HG02571 (cell line): ENCODE measurements at regions not wholly inside any gene's neighbourhood (a gene's known extent, or its start where the extent isn't known, plus 50 kb on each side); places are given as distances from the start of the nearest gene placed in this dataset.
"Not testable (repeated sequence)": the region's sequence is repeated elsewhere in the genome, so short reads cannot be mapped to it uniquely, and the experiment has no call there.

Source experiments
- ATAC-seq: cut with Tn5 transposase; IDR thresholded peaks from one replicate; pipeline ENCODE4 v1.9.1; 2021; ENCODE audit warnings: mild to moderate bottlenecking, moderate library complexity; ENCODE audit not compliant: unreplicated experiment

DNA sequence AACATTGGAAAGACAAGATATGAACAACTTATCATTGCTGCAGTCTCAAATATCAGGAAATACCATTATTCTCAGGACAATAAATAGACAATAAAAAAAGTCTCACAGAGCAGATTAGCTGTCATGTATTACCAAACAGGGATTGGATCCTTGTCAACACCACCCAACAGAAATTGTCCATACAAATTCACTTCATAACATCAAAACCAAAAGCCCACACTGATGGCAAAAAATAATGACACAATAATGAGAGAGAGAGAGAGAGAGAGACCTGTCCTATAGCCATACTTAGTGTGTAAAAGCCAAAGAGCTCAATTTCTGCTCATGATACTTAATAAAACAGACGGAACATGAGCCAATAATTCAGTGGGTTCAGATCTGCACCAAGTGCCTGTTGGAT, 96.5 kb downstream of the PPIAL4G start:
- no peak for ATAC-seq

DNA sequence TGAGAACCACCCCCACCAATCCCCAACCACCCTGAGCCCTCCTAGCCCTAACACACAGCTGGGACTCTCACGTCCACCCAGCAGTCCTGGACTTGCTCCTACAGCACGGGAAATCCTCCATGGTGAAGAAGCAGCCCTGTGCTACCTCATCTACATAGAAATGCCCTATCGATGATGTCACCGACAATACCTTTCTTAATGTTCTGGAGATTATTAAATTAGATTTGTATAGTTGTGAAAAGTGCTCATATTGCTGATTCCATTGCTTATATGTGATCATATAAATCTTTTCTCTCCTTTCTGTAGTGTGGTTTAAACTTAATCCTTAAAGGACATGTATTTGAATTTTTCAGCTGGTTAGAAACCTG, 97.1 kb downstream of the PPIAL4G start:
- ATAC-seq = not testable (repeated sequence)

DNA sequence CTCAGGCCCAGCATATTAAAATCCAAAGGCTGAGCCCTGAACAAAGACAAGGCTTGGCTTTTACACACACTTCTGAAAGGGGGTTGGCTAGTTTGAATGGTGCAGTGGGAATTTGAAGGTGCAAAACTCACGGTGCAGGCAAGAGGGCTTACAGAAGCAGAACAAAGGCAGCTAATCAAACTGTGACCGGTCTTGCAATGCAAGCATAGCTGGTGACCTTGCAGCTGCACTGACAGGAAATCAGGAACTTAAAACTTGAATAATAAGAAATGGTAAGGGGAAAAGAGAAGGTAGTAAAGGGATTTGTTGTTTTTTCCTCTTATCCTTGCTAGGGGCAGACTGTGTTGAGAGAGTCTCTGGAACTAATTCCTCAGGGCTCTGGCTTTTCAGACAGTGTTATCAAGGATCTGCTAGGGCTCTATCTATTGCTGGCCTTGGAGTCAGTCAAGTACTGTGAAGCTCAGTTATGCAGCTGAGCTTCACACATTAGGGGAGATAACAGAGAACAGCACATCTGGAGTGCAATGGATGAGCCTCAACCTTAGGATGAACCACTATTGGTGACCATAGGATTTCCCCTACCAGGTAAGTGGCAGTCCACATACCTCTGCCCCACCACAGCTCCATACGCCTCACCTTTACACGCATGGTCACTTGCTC, 97.6 kb downstream of the PPIAL4G start:
- no peak for ATAC-seq

DNA sequence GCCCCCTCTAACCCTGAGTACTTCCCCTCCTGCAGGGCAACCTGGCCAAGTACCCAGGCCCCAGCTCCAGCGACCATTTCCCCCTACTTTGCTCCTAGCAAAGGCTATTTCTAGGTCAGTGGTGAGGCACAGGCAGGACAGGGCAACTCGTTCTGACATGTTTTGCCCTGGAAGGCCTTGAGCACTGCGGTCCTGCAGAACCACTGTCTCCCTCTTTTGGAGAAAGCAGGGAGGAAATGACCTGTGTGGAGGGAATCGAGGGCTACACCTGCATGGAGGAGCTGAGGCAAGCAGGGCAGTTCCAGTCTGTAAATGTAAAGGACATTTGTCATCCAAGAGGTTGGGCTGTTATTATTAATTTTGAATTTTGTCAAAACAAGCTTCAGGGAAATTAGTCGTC, 99.1 kb downstream of the PPIAL4G start:
- ATAC-seq = no peak

DNA sequence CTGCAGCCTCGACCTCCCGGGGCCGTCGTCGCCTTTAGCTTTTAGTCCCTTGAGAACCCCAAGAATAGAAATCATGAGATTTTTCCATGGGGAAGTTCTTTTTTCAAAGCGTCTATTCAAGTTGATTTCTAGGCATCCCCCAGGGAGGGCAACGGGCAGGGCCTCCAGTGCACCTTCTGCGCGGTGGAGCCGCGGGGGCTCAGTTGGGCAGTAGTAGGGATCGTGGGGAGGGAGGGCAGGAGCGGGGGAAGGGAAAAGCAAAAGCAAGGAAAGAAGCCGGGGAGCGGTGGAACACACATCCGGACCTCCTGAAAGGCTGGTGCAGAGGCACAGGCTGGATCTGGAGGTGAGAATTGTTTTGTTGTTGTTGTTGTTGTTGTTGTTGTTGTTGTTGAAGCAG, 103.4 kb downstream of the PPIAL4G start:
- ATAC-seq = no peak

DNA sequence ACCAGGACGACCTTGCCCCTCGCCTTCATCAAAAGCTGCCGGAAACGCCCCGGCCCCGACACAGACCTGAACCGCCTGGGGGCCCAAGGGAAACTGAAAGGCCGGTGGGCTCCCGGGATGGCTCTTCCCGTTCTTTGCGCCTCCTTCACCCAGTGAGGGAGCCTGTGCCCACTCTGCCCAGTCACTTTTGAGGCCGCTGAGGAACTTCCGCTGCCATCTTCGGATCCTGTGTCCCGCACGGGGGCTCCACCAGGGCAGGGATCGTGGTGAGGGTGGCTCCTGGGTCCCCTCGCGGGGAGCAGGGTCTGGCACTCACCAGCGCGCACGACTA, 104.0 kb downstream of the PPIAL4G start:
- ATAC-seq = no peak

DNA sequence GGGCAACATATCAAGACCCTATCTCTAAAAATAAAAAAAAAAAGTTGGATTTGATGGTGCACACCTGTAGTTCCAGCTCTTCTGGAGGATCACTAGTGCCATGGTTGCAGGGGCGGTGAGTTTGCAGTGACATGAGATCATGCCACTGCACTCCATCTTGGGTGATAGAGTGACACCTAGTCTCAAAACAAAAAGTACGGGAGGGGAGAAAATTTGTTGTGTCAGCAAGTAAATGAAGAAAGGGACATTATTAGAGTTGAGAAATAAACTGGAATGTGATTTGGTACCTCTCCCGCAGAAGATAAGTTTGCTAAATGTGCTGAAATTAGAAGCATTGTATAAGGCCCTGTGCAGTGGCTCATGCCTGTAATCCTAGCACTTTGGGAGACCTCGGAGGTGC, 105.1 kb downstream of the PPIAL4G start:
- ATAC-seq = not testable (repeated sequence)

DNA sequence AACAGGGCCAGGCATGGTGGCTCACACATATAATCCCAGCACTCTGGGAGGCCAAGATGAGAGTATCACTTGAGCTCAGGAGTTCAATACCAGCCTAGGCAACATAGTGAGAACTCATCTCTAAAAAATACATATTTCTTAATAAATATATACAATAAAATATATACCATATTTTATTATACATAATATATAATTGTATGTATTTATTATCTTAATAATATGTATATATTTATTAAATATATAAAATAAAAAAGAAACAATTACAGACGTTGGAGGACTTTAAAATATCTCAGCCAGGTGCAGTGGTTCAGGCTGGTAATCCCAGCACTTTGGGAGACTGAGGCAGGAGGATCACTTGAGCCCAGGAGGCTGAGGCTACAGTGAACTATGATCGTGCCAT, 106.1 kb downstream of the PPIAL4G start:
- ATAC-seq = not testable (repeated sequence)

DNA sequence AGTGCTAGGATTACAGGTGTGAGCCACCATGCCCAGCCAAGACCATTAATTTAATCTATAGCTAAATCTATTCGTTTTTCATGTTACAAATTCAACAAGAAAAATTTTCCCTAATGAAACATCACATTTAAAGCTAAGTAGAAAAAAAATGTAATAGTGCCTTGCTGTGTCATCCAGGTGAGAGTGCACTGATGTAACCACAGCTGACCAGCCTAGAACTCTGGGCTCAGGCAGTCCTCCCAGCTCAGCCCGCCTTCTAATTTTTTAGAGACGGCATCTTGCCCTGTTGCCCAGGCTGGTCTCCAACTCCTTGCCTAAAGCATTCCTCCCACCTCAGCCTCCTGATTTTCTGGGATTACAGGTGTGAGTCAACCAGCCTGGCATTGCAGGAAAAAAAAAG, 109.0 kb downstream of the PPIAL4G start:
- ATAC-seq = no peak

DNA sequence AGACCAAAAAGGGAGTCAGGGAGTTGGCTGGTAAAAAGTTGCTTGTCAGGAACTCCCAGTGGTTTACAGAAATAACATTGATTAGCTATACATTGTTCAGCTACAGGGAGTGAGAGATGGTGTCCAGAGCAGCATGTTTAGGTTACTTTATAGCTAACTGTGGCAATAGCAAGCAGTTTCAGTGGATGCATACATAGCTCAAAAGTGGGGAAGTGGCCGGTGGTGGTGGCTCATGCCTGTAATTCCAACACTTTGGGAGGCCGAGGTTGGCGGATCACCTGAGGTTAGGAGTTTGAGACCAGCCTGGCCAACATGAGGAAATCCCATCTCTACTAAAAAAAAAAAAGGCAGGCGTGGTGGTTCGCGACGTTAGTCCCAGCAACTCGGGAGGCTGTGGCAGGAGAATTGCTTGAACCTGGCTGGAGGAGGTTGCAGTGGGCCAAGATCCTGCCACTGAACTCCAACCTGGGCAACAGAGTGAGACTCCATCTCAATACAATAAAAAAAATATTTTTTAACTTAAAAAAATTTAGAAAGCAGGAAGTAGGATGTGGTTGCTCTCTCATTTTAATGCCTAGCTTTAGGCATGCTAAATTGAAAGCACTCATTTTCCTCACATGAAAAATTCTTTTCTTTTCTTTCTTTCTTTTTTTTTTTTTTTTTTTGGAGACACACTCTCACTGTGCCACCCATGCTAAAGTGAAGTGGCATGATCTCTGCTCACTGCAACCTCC, 109.7 kb downstream of the PPIAL4G start:
- no peak for ATAC-seq

DNA sequence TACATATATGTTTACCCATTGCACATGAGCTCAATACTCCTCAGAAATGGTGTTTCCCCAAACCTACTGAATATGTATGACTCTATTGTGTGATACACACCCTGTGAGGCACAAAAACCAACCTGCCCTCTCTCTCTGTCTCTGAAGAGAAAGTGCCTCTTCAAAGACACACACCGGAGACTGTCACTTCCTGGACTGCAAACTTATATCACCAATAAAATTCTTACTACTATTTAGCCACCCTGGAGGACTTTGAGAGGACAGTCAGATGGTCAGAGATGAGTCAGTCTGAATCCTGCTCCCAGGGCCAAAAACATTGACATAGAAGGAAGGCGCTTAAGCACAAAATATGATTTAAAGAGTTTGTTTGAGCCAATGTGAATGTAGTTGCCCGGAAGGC, 110.4 kb downstream of the PPIAL4G start:
- no peak for ATAC-seq

DNA sequence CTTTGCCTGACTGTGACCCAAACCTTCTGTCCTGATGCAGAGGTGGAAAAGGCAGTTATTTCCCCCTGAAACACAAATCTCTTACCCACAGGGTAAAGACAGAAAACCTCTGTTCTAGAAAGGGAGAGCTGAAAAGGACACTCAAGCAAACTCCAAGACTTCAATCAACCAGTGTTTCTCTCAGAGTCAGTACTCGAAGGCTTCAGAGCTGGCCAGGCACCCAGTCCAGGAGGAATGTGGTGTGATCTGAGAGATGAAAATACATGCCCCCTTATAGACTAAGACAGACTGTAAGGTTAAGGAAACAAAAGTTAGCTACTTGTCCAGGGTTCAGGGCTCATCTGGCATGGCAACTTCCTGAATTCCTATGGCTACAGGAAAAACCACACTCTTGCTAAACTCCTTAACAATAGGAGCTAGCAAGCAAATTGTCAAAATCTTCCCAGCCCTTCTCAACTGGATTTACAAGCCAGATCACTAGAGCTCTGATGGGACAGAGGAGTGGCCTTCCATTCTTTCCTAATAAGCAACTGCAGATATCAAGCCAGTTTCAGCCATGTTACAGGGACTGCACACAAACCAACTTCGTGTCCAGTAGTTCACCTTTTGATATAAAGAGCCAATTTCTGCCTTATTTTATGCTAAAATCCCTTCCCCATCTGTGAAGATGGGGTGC, 110.9 kb downstream of the PPIAL4G start:
- not testable (repeated sequence) for ATAC-seq

DNA sequence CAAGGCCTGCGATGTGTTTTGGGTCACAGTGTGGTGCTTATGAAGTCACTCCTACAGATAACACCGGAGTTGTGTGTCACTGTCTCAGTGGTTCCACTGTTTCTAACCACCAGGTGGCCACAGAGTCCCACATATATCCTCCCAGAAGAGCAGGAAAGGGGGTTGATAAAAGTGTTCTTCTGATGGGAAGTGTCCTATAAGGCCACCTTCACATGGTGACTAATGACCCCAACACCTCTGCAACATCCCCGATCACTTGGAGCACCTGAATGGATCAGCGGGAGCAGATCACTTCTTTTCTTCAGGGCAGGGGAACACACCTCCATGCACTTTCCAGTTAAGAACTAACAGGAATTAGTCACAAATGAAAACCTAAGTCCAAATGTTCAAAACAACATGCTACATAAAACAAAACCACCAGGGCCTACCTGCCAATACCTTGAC, 111.5 kb downstream of the PPIAL4G start:
- not testable (repeated sequence) for ATAC-seq

DNA sequence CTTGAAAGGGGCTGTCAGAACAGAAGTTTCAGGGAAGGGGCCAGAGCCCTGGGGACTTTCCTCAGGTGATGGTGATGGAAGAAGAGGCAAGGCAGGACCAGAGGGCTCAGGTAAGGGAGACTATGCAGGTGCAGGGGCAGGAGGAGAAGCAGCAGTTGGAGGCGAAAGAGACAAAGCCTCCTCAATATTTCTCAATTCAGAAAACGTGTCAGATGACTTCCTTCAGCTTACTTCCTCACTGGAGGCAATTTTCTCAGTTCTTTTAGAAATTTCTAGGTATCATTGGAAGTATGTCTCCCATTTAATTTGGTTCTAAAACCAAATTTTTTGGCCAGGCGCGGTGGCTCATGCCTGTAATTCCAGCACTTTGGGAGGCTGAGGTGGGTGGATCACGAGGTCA, 112.4 kb downstream of the PPIAL4G start:
- not testable (repeated sequence) for ATAC-seq

DNA sequence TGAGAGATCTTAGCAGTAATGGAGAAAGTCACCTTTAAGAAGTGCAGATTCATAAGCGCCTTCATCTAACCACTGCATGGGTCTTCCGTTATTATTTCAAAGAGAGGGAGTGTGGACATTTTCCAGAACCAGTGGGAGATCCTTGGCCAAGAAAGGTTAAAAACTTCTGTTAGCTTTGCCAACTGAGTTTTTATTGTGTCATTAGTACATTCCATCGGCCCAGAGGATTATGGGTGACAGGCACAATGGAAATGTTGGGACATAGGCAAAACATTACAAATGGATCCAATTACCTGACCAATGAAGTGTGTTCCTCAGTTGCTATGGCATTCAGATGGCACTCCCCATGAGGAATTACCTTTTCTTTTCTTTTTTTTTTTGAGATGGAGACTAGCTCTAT, 115.5 kb downstream of the PPIAL4G start:
- no peak for ATAC-seq

DNA sequence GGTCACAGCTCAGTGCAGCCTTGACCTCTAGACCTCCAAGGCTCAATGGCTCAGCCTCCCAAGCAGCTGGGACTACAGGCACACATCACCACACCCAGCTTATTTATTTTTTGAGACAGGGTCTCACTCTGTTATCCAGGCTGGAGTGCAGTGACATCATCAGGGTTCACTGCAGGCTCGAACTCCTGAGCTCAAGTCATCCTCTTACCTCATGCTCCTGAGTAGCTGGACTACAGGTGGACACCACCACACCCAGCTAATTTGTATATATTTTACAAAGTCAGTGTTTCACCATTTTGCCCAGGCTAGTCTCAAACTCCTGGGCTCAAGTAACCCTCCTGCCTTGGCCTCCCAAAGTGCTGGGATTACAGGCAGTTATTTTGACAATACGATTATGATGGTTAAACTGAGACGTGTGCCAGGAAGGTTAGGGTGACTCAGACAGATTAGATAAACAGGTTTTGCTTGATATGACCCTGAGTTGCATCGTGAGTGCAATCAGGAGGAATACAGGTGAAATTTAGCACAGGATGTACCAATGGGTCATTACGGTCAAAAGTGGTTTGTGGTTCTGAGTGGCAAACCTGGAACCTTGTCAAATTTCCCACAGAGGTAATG, 116.9 kb downstream of the PPIAL4G start:
- ATAC-seq = not testable (repeated sequence)

DNA sequence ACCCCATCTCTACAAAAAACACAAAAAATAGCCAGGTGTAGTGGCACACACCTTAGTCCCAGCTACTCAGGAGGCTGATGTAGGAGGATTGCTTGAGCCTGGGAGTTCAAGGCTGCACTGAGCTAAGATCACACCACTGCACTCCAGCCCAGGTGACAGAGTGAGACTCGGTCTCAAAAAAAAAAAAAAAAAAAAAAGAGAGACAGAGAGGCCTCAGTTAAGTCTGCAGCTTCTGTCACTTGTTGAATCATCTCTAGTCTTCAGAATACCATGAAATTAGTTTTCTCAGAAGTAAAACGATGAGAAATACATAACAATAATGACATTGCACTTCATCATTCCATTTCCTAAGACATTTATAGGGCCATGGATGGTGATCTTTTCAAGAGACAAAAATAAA, 118.0 kb downstream of the PPIAL4G start:
- ATAC-seq = not testable (repeated sequence)

DNA sequence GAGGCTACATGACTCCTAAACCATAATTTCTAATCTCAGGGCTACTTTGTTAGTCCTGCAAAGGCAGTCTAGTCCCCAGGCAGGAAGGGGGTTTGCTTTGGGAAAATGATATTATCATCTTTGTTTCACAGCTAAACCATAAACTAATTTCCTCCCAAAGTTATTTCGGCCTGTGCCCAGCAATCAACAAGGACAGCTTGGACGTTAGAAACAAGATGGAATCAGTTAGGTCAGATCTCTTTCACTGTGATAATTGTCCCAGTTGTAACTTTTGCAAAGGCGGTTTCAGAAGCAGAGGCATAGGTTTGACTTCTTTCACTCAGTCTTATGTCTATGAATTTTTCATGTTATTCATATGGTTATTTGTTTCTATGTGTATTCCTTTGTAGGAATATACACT, 119.1 kb downstream of the PPIAL4G start:
- not testable (repeated sequence) for ATAC-seq

DNA sequence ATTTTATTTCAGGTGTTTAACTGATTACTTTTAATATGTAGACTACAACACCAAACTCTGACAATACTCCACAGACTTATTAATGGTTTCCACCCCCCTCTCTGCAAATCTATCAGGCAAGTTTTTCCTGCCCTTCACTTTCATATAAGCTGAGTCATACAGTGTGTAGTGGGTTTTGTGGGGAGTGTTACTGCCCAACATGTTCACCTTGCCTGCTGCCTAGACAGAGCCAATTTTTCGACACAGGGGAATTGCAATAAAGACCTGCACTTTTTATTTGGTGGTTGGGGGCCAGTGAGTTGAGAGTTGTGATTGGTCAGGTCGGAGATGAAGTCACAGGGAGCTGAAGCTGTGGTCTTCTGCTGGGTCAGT, 119.7 kb downstream of the PPIAL4G start:
- no peak for ATAC-seq

DNA sequence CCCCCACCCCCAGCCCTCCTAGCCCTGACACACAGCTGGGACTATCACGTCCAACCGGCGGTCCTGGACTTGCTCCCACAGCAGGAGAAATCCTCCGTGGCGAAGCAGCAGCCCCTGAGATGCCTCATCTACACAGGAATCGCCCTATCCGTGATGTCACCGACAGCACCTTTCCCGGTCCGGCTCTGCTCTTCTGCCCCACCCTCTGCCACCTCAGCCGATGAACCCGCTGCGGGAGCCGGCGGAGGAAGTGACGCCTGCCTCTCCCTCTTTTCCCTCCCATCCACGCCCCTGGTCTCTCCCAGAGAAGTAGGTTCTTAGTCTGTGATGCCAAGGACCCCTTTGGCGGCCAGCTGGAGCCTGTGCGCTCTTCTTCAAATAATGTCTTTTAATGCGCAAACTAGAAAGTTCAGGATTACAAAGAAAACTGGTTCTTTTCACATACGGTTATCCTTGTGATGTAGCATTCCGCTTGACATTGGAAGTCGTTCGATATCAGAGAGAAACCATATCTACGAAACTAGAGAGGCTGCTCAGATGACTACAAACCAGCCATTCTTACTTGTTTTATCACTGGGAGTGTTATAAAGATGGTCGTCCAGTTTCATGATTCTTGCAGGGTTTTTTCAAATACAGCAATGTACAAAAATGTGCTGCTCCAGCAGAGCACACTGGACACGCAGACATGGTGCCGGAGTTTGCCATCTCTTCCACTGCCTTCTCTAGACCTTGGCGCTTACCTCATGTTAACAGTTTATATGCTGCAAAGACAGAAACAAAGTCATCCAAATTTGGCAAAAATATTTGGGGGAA, 120.3 kb downstream of the PPIAL4G start:
- no peak for ATAC-seq

DNA sequence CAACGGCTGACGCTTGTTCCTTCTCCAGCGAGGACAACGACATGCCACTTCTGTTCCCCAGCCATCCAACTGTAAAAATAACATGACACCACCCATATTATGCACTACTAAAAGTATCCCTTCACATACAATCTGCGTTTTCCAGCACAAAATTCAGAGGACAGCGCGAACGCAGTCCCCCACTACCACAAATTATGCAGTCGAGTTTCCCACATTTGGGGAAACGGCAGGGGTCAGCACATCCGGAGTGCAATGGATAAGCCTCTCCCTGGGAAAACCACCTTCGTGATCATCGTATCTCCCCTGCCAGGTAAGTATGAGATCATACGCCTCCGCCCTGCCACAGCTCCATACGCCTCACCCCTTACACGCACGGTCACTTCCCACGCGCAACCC, 120.9 kb downstream of the PPIAL4G start:
- ATAC-seq = no peak
